Lower leg skin (tissue), 3 donors: ENCODE measurements at regions not wholly inside any gene's neighbourhood (a gene's known extent, or its start where the extent isn't known, plus 50 kb on each side); places are given as distances from the start of the nearest gene placed in this dataset.

ENCODE experiments used
- POLR2A ChIP-seq, 2 donors: fragments of 450-650 bp; IDR thresholded peaks; one replicate each; pipeline ENCODE4 v1.6.1; 2016 to 2017; ENCODE audit warnings: antibody characterized with exemption in 2 of 2, mild to moderate bottlenecking in 1 of 2, moderate library complexity in 1 of 2
- TF ChIP-seq, protein P1 (sequence below), 3 donors: fragments of 450-650 bp; IDR thresholded peaks; one replicate each; pipeline ENCODE4 v1.5.1; 2016; ENCODE audit warnings: antibody characterized with exemption in 3 of 3, mild to moderate bottlenecking in 3 of 3, moderate library complexity in 2 of 3

DNA sequence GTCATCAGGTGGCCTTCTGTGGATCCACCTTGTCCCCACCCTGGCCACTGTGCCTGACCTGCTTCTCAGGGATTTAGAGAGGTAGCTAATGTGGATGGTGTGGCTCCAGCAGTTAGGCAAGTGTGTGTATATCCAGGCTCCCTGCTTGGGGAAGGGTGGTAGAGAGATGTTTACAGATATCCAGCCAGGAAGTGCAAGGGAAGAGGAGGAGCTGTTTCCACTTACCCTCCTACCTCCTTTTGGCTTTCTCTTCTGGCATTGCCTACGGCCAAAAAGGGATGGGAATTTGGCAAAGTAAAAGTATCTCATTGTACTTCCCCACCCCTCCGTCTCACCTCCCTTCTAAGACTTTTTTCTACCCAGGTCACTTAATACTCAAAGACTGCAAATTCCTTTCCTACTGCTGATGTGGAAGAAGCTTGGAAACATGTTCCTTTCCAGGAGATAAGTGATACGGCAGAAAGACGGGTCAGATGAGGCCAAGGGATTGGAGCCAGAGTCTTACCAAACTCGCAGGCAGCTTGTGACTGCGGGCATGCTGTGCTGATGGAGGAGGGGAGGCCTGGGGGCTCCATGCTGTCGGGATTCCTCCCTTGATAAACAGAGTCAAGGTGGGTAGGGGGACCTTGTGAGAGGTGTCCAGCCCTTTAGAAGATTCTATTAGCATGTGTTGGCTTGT, 253.4 kb downstream of the PRL start:
- TF ChIP-seq, protein P1, sequence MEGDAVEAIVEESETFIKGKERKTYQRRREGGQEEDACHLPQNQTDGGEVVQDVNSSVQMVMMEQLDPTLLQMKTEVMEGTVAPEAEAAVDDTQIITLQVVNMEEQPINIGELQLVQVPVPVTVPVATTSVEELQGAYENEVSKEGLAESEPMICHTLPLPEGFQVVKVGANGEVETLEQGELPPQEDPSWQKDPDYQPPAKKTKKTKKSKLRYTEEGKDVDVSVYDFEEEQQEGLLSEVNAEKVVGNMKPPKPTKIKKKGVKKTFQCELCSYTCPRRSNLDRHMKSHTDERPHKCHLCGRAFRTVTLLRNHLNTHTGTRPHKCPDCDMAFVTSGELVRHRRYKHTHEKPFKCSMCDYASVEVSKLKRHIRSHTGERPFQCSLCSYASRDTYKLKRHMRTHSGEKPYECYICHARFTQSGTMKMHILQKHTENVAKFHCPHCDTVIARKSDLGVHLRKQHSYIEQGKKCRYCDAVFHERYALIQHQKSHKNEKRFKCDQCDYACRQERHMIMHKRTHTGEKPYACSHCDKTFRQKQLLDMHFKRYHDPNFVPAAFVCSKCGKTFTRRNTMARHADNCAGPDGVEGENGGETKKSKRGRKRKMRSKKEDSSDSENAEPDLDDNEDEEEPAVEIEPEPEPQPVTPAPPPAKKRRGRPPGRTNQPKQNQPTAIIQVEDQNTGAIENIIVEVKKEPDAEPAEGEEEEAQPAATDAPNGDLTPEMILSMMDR (IDR thresholded peaks at IDR 0.05), result no peak
- TF ChIP-seq POLR2A (IDR thresholded peaks at IDR 0.05), result no peak
